HepG2 (cell line): ENCODE measurements at regions not wholly inside any gene's neighbourhood (a gene's known extent, or its start where the extent isn't known, plus 50 kb on each side); places are given as distances from the start of the nearest gene placed in this dataset.
"Not testable (repeated sequence)": the region's sequence is repeated elsewhere in the genome, so short reads cannot be mapped to it uniquely, and the experiment has no call there.

ENCODE experiments used
- CCAR2 ChIP-seq: fragments of 200-400 bp; formaldehyde crosslinking; optimal IDR thresholded peaks from 2 replicates; pipeline ENCODE3; 2018; ENCODE audit warnings: low read depth, mild to moderate bottlenecking, low read length, moderate library complexity
- CTCF ChIP-seq: sonication (generic); formaldehyde crosslinking; IDR thresholded peaks from 2 replicates; pipeline ENCODE4 v1.5.0; 2020; ENCODE audit warnings: mild to moderate bottlenecking, missing genetic modification reagents, moderate library complexity
- FOSL1 ChIP-seq: sonication (generic); formaldehyde crosslinking; IDR thresholded peaks from 2 replicates; pipeline ENCODE4 v1.9.0; 2021; ENCODE audit warnings: missing genetic modification reagents, borderline replicate concordance
- SMAD1 ChIP-seq: sonication (generic); formaldehyde crosslinking; IDR thresholded peaks from 2 replicates; pipeline ENCODE4 v1.4.0; 2020; ENCODE audit warnings: missing genetic modification reagents, low read depth, mild to moderate bottlenecking, borderline replicate concordance
- TF ChIP-seq, protein P1 (sequence below), 2 experiments: IDR thresholded peaks; 2 replicates each; pipeline ENCODE4 v1.6.1; 2011 to 2012; ENCODE audit warnings: low read length in 2 of 2, borderline replicate concordance in 1 of 2, low read depth in 1 of 2, mild to moderate bottlenecking in 1 of 2, moderate library complexity in 1 of 2

DNA sequence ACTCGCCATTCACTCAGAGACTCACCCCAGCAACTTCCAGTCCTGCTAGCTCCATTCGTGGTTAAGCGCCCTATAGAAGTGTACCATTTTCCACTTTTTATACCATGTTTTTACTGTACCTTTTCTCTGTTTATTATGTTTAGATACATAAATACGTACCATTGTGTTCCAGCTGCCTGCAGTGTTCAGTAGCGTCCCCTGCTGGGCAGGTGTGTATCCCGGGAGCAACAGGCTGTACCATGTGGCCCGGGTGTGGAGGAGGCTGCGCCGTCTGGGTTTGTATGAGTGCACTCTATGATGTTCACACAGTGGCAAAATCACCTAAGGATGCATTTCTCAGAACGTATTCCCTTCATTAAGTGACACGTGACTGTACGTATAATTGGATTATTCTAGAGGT is 351.5 kb upstream of the FRG1 start:
- not testable (repeated sequence) for TF ChIP-seq CTCF (CRISPR knock-in tag); FOSL1 (CRISPR knock-in tag); SMAD1 (CRISPR knock-in tag); CCAR2
- TF ChIP-seq, protein P1, sequence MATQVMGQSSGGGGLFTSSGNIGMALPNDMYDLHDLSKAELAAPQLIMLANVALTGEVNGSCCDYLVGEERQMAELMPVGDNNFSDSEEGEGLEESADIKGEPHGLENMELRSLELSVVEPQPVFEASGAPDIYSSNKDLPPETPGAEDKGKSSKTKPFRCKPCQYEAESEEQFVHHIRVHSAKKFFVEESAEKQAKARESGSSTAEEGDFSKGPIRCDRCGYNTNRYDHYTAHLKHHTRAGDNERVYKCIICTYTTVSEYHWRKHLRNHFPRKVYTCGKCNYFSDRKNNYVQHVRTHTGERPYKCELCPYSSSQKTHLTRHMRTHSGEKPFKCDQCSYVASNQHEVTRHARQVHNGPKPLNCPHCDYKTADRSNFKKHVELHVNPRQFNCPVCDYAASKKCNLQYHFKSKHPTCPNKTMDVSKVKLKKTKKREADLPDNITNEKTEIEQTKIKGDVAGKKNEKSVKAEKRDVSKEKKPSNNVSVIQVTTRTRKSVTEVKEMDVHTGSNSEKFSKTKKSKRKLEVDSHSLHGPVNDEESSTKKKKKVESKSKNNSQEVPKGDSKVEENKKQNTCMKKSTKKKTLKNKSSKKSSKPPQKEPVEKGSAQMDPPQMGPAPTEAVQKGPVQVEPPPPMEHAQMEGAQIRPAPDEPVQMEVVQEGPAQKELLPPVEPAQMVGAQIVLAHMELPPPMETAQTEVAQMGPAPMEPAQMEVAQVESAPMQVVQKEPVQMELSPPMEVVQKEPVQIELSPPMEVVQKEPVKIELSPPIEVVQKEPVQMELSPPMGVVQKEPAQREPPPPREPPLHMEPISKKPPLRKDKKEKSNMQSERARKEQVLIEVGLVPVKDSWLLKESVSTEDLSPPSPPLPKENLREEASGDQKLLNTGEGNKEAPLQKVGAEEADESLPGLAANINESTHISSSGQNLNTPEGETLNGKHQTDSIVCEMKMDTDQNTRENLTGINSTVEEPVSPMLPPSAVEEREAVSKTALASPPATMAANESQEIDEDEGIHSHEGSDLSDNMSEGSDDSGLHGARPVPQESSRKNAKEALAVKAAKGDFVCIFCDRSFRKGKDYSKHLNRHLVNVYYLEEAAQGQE (IDR thresholded peaks at IDR 0.05; ENCODE audit: borderline replicate concordance in 1 of 2, low read depth in 1 of 2, low read length in 2 of 2), result not testable (repeated sequence)
